ENCODE measurements at regions not wholly inside any gene's neighbourhood (a gene's known extent, or its start where the extent isn't known, plus 50 kb on each side); places are given as distances from the start of the nearest gene placed in this dataset.

GRCh38 chrX:40165206-40165605 lies 67.4 kb upstream of the BCOR start:
- TF ChIP-seq CTCF (IDR thresholded peaks at IDR 0.05) (no peak), POLR2A (IDR thresholded peaks at IDR 0.05) (no peak)

All from testis (tissue), 2 donors.